ENCODE measurements at regions not wholly inside any gene's neighbourhood (a gene's known extent, or its start where the extent isn't known, plus 50 kb on each side); places are given as distances from the start of the nearest gene placed in this dataset.

DNA sequence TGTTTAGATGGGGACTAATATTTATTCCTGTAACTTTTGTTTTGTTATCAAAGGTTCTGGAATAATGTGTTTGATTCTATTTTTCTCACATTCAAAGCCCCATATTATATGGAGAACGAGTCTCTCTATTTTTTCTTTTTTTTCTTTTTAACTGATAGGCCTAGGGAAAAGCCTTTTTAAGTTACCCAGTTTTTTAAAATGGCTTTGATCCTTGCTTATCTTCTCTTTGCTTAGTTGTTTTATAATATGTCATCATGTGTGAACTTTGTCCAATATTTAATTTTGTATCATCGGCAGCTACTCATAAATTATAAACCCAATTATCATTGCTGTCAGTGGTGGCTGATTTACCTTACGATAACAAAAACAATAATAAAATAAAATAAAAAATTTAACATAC lies 610.3 kb upstream of the BCHE start:
- DNase-seq (ENCODE audit: extremely low spot score, unreplicated experiment): no peak
- Mint-ChIP-seq H3K9me3 (ENCODE audit: unreplicated experiment) (no peaks in the 10 kb centered on the region), H3K4me1 (ENCODE audit: unreplicated experiment) (no peaks in the 10 kb centered on the region), H3K27ac (ENCODE audit: unreplicated experiment) (no peak overlapping the region), H3K27me3 (ENCODE audit: unreplicated experiment) (no peaks in the 10 kb centered on the region), H3K36me3 (ENCODE audit: unreplicated experiment) (no peaks in the 10 kb centered on the region), H3K4me3 (ENCODE audit: unreplicated experiment) (no peak overlapping the region)
- TF ChIP-seq, protein P1, sequence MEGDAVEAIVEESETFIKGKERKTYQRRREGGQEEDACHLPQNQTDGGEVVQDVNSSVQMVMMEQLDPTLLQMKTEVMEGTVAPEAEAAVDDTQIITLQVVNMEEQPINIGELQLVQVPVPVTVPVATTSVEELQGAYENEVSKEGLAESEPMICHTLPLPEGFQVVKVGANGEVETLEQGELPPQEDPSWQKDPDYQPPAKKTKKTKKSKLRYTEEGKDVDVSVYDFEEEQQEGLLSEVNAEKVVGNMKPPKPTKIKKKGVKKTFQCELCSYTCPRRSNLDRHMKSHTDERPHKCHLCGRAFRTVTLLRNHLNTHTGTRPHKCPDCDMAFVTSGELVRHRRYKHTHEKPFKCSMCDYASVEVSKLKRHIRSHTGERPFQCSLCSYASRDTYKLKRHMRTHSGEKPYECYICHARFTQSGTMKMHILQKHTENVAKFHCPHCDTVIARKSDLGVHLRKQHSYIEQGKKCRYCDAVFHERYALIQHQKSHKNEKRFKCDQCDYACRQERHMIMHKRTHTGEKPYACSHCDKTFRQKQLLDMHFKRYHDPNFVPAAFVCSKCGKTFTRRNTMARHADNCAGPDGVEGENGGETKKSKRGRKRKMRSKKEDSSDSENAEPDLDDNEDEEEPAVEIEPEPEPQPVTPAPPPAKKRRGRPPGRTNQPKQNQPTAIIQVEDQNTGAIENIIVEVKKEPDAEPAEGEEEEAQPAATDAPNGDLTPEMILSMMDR (IDR thresholded peaks at IDR 0.05): no peak

DNA sequence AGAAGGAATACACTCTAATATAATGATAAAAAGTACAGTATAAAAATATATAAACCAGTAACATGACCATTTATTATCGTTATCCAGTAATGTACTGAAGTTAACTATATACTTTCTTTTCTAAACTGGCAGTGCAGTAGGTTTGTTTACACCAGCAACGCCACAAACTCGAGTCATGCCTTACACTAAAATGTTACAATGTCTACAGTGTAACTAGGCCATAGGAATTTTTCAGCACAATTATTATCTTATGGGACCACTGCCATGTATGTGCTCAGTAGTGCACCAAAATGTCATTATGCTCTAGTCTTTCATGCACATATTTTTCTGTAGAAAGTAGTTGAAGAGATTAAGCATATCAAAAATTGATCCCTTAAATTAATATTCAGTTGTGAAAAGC lies 609.8 kb upstream of the BCHE start:
- no peaks in the 10 kb centered on the region for H3K4me1 Mint-ChIP-seq (ENCODE audit: unreplicated experiment)
- DNase-seq (ENCODE audit: extremely low spot score, unreplicated experiment): no peak
- no peaks in the 10 kb centered on the region for H3K36me3 Mint-ChIP-seq (ENCODE audit: unreplicated experiment)
- no peaks in the 10 kb centered on the region for H3K9me3 Mint-ChIP-seq (ENCODE audit: unreplicated experiment)
- no peak overlapping the region for H3K27ac Mint-ChIP-seq (ENCODE audit: unreplicated experiment)
- H3K4me3 Mint-ChIP-seq (ENCODE audit: unreplicated experiment): no peak overlapping the region
- no peaks in the 10 kb centered on the region for H3K27me3 Mint-ChIP-seq (ENCODE audit: unreplicated experiment)
- TF ChIP-seq, protein P1 (IDR thresholded peaks at IDR 0.05): no peak

DNA sequence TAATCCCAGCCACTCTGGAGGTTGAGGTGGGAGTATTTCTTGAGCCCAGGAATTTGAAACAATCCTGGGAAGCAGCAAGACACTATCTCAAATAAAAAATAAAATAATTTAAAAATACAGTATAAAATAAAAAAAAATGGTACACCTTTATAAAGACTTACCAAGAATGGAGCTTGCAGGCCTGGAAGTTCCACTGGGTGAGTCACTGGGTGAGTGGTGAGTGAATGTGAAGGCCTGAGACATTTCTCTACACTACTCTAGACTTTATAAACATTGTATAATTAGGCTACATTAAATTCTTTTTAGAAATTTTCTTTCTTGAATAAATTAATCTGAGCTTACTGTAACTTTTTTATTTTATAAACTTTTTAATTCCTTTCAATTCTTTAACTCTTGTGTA lies 609.1 kb upstream of the BCHE start:
- H3K4me1 Mint-ChIP-seq (ENCODE audit: unreplicated experiment): no peaks in the 10 kb centered on the region
- H3K9me3 Mint-ChIP-seq (ENCODE audit: unreplicated experiment): no peaks in the 10 kb centered on the region
- H3K27ac Mint-ChIP-seq (ENCODE audit: unreplicated experiment): peak overlapping the region; percentile 32
- H3K27me3 Mint-ChIP-seq (ENCODE audit: unreplicated experiment): no peaks in the 10 kb centered on the region
- TF ChIP-seq, protein P1 (IDR thresholded peaks at IDR 0.05): no peak
- no peaks in the 10 kb centered on the region for H3K36me3 Mint-ChIP-seq (ENCODE audit: unreplicated experiment)
- DNase-seq (ENCODE audit: extremely low spot score, unreplicated experiment): no peak
- H3K4me3 Mint-ChIP-seq (ENCODE audit: unreplicated experiment): no peak overlapping the region

DNA sequence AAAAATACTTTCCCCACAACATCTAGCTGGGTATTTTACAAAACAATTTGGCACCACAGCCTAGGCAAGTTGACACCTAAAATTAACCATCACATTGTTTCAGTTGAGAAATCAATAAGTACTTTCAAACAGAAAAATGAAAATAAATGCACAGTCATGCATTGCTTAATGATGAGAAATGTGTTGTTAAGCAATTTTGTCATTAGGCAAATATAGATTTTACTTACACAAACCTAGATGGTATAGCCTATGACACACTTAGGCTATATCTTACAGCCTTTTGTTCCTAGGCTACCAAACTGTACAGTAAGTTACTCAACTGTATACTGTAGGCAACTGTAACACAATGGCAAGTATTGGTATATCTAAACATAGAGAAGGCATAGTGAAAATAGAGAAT lies 608.6 kb upstream of the BCHE start:
- TF ChIP-seq, protein P1 (IDR thresholded peaks at IDR 0.05): no peak
- Mint-ChIP-seq H3K4me1 (ENCODE audit: unreplicated experiment) (no peaks in the 10 kb centered on the region), H3K9me3 (ENCODE audit: unreplicated experiment) (no peaks in the 10 kb centered on the region), H3K4me3 (ENCODE audit: unreplicated experiment) (no peak overlapping the region), H3K27me3 (ENCODE audit: unreplicated experiment) (peaks cover 2% of the 10 kb centered on the region), H3K27ac (ENCODE audit: unreplicated experiment) (no peak overlapping the region), H3K36me3 (ENCODE audit: unreplicated experiment) (no peaks in the 10 kb centered on the region)
- no peak for DNase-seq (ENCODE audit: extremely low spot score, unreplicated experiment)

DNA sequence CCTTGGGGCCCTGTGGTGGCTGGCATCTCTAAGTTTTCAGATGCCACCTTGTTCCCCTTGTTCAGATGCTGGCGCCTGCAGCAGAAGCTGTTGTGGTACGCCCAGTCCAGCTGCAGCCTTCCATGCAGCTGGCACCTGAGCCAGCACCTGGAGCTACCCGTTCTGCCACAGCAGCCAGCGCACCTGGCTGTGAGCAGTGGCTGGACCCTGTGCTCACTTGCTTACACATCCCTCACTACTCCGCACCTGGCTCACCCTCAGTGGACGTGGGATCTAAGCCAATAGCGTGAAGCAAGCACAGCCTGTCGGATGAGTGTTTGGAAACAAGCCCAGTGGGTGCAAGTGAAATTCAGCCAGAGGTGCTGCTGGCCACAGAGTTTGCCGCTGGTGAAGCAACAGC lies 607.5 kb upstream of the BCHE start:
- TF ChIP-seq, protein P1 (IDR thresholded peaks at IDR 0.05): no peak
- Mint-ChIP-seq H3K4me1 (ENCODE audit: unreplicated experiment) (no peaks in the 10 kb centered on the region), H3K9me3 (ENCODE audit: unreplicated experiment) (no peaks in the 10 kb centered on the region), H3K4me3 (ENCODE audit: unreplicated experiment) (no peak overlapping the region), H3K27ac (ENCODE audit: unreplicated experiment) (no peak overlapping the region), H3K27me3 (ENCODE audit: unreplicated experiment) (peaks cover 3% of the 10 kb centered on the region), H3K36me3 (ENCODE audit: unreplicated experiment) (no peaks in the 10 kb centered on the region)
- no peak for DNase-seq (ENCODE audit: extremely low spot score, unreplicated experiment)

Measured in osteocyte (in vitro differentiated cells).